Motor neuron (in vitro differentiated cells): ENCODE measurements at regions not wholly inside any gene's neighbourhood (a gene's known extent, or its start where the extent isn't known, plus 50 kb on each side); places are given as distances from the start of the nearest gene placed in this dataset.
A peak's percentile ranks its signal among the peaks of the same experiment; 100 is the strongest.

Experiments used
- ATAC-seq, 8 experiments: fragments of 200-7000 bp; cut with Tn5 transposase; replicated peaks in 6 of 8; 2 replicates each; pipeline ENCODE4 v1.8.0; 2021; ENCODE audit warnings: mild to moderate bottlenecking in 8 of 8, moderate library complexity in 8 of 8
- H3K27ac ChIP-seq, 2 donors: fragments of 250-450 bp; sonication (Bioruptor Pico); 2 replicates each; pipeline ENCODE4 v1.9.0; 2021; ENCODE audit warnings: antibody characterized with exemption in 2 of 2, mild to moderate bottlenecking in 2 of 2, moderate library complexity in 1 of 2
- H3K4me1 ChIP-seq, 2 donors: fragments of 250-450 bp; sonication (Bioruptor Pico); replicated peaks in 1 of 2; 2 replicates each; pipeline ENCODE4 v1.6.1; 2021; ENCODE audit warnings: antibody characterized with exemption in 2 of 2, mild to moderate bottlenecking in 2 of 2, moderate library complexity in 1 of 2
- H3K4me3 ChIP-seq, 5 donors: fragments of 250-450 bp; sonication (Bioruptor Pico); 2 replicates each; pipeline ENCODE4 v1.9.0; 2021; ENCODE audit warnings: antibody characterized with exemption in 5 of 5, mild to moderate bottlenecking in 5 of 5, moderate library complexity in 4 of 5
- WGBS, 10 experiments: fragments of 450-650 bp; shearing (Covaris generic); methylation state at CpG; one replicate each; pipeline ENCODE4 v1.0.0; 2022; 5-methylcytosine and 5-hydroxymethylcytosine counted together
- in situ Hi-C, 9 experiments: fragments of 400-800 bp; cut with MboI; loops; one replicate each; pipeline ENCODE4 v1.15.0; 2021; ENCODE audit warnings: low sequenced_read_pairs in 9 of 9, low pct_unique_long_range_greater_than_20kb in 2 of 9; ENCODE audit not compliant: unreplicated experiment in 9 of 9

GRCh38 chr3:117609330-117609729, 899.8 kb downstream of the TUSC7 start:
- H3K4me1 ChIP-seq, result peaks cover 5 to 15% of the 10 kb centered on the region in 2 donors
- in situ Hi-C loops, result no loop called here
- WGBS, 10 experiments, result 25 to 100% (median 89%) methylated on average over 1 to 3 of the region's 4 CpGs; no CpG with 5 or more reads in 3 of the 10 experiments
- ATAC-seq, result no peak
- H3K4me3 ChIP-seq, result no peak overlapping the region
- H3K27ac ChIP-seq, result no peak overlapping the region

- Histone ChIP-seq H3K4me3 (no peak overlapping the region), H3K27ac (no peak overlapping the region), H3K4me1 (peaks cover 5 to 12% of the 10 kb centered on the region in 2 donors)
- in situ Hi-C loops, result no loop called here
- WGBS, 10 experiments, result 40 to 100% (median 64%) methylated on average over 1 to 4 of the region's 4 CpGs; no CpG with 5 or more reads in 2 of the 10 experiments
- peak in 3 of 8 experiments; percentile 37 to 48 (median 37) for ATAC-seq
Observed at GRCh38 chr3:117610156-117610555, 900.6 kb downstream of the TUSC7 start.

GRCh38 chr3:117611211-117611610, 901.6 kb downstream of the TUSC7 start:
- 40 to 100% (median 89%) methylated on average over 1 to 2 of the region's 2 CpGs; no CpG with 5 or more reads in 1 of the 10 experiments for WGBS, 10 experiments
- Histone ChIP-seq H3K4me3 (no peak overlapping the region), H3K27ac (no peak overlapping the region), H3K4me1 (peaks cover 5 to 6% of the 10 kb centered on the region in 2 donors)
- no peak for ATAC-seq
- in situ Hi-C loops, result no loop called here

- ATAC-seq, result no peak
- Histone ChIP-seq H3K4me1 (no peaks in the 10 kb centered on the region), H3K27ac (no peak overlapping the region), H3K4me3 (no peak overlapping the region)
- WGBS, 10 experiments, result 78 to 100% (median 100%) methylated on average over 1 to 2 of the region's 2 CpGs
- in situ Hi-C loops, result no loop called here
Observed at GRCh38 chr3:117616227-117616626, 906.6 kb downstream of the TUSC7 start.

- H3K27ac ChIP-seq, result no peak overlapping the region
- no peak for ATAC-seq
- in situ Hi-C loops, result no loop called here
- peaks cover 9 to 11% of the 10 kb centered on the region in 2 donors for H3K4me1 ChIP-seq
- H3K4me3 ChIP-seq, result no peak overlapping the region
- WGBS, 10 experiments, result 44 to 100% (median 83%) methylated on average over 1 of the region's 1 CpG; no CpG with 5 or more reads in 3 of the 10 experiments
Observed at GRCh38 chr3:117617906-117618305, 908.3 kb downstream of the TUSC7 start.

GRCh38 chr3:117618462-117618861, 908.9 kb downstream of the TUSC7 start:
- WGBS, 10 experiments, result 50 to 100% (median 86%) methylated on average over 1 of the region's 1 CpG; no CpG with 5 or more reads in 5 of the 10 experiments
- in situ Hi-C loops, result no loop called here
- no peak overlapping the region for H3K27ac ChIP-seq
- peaks cover 9 to 11% of the 10 kb centered on the region in 2 donors for H3K4me1 ChIP-seq
- ATAC-seq, result no peak
- H3K4me3 ChIP-seq, result no peak overlapping the region

- in situ Hi-C loops, result no loop called here
- no peak for ATAC-seq
- WGBS, 10 experiments, result 17 to 100% (median 83%) methylated on average over 1 of the region's 1 CpG; no CpG with 5 or more reads in 3 of the 10 experiments
- no peak overlapping the region for H3K27ac ChIP-seq
- no peak overlapping the region for H3K4me3 ChIP-seq
- peaks cover 9 to 11% of the 10 kb centered on the region in 2 donors for H3K4me1 ChIP-seq
Observed at GRCh38 chr3:117619805-117620204, 910.2 kb downstream of the TUSC7 start.

GRCh38 chr3:117622171-117622841, 912.7 kb downstream of the TUSC7 start:
- H3K27ac ChIP-seq, result no peak overlapping the region
- WGBS, 10 experiments, result 11 to 47% (median 20%) methylated on average over 1 to 4 of the region's 4 CpGs; no CpG with 5 or more reads in 1 of the 10 experiments
- ATAC-seq, result peak; percentile 42 to 97 (median 91)
- in situ Hi-C loops, result no loop called here
- peaks cover 9 to 11% of the 10 kb centered on the region in 2 donors for H3K4me1 ChIP-seq
- H3K4me3 ChIP-seq, result no peak overlapping the region

- Histone ChIP-seq H3K4me1 (peaks cover 9 to 15% of the 10 kb centered on the region in 2 donors), H3K4me3 (no peak overlapping the region), H3K27ac (no peak overlapping the region)
- no peak for ATAC-seq
- in situ Hi-C loops, result no loop called here
- 67 to 100% (median 93%) methylated on average over 1 to 3 of the region's 3 CpGs; no CpG with 5 or more reads in 2 of the 10 experiments for WGBS, 10 experiments
Observed at GRCh38 chr3:117624424-117624823, 914.8 kb downstream of the TUSC7 start.

GRCh38 chr3:117625174-117625573, 915.6 kb downstream of the TUSC7 start:
- Histone ChIP-seq H3K4me1 (peaks cover 9 to 16% of the 10 kb centered on the region in 2 donors), H3K27ac (no peak overlapping the region), H3K4me3 (no peak overlapping the region)
- in situ Hi-C loops, result no loop called here
- peak in 1 of 8 experiments; percentile 26 for ATAC-seq

- 59 to 92% (median 82%) methylated on average over 1 to 2 of the region's 2 CpGs; no CpG with 5 or more reads in 2 of the 10 experiments for WGBS, 10 experiments
- no peak overlapping the region for H3K27ac ChIP-seq
- peaks cover 9 to 16% of the 10 kb centered on the region in 2 donors for H3K4me1 ChIP-seq
- in situ Hi-C loops, result no loop called here
- no peak for ATAC-seq
- H3K4me3 ChIP-seq, result no peak overlapping the region
Observed at GRCh38 chr3:117626577-117626976, 917.0 kb downstream of the TUSC7 start.

- WGBS, 10 experiments, result 0 to 73% (median 60%) methylated on average over 1 to 2 of the region's 2 CpGs; no CpG with 5 or more reads in 5 of the 10 experiments
- H3K4me1 ChIP-seq, result peaks cover 5 to 6% of the 10 kb centered on the region in 2 donors
- no peak overlapping the region for H3K27ac ChIP-seq
- in situ Hi-C loops, result no loop called here
- H3K4me3 ChIP-seq, result no peak overlapping the region
- ATAC-seq, result peak in 7 of 8 experiments; percentile 35 to 91 (median 76)
Observed at GRCh38 chr3:117628823-117629291, 919.3 kb downstream of the TUSC7 start.

GRCh38 chr3:117629505-117629904, 919.9 kb downstream of the TUSC7 start:
- ATAC-seq, result no peak
- Histone ChIP-seq H3K4me3 (no peak overlapping the region), H3K4me1 (peaks cover 5 to 6% of the 10 kb centered on the region in 2 donors), H3K27ac (no peak overlapping the region)
- in situ Hi-C loops, result no loop called here
- 21 to 100% (median 91%) methylated on average over 2 to 9 of the region's 9 CpGs for WGBS, 10 experiments

- Histone ChIP-seq H3K4me1 (peaks cover 5 to 6% of the 10 kb centered on the region in 2 donors), H3K4me3 (no peak overlapping the region), H3K27ac (no peak overlapping the region)
- no peak for ATAC-seq
- in situ Hi-C loops, result no loop called here
Observed at GRCh38 chr3:117630469-117630868, 920.9 kb downstream of the TUSC7 start.
